ENCODE measurements at regions not wholly inside any gene's neighbourhood (a gene's known extent, or its start where the extent isn't known, plus 50 kb on each side); places are given as distances from the start of the nearest gene placed in this dataset.

GRCh38 chr11:69576069-69576782, 64.7 kb upstream of the CCND1 start:
- no peak for DNase-seq
- Histone ChIP-seq H4K8ac (ENCODE audit: low read depth, low read length) (no peak overlapping the region), H3K27ac (ENCODE audit: low read depth, low read length) (no peak overlapping the region), H2BK5ac (ENCODE audit: low read depth, low read length, poor library complexity) (no peak overlapping the region), H4K91ac (ENCODE audit: low read depth, low read length) (no peak overlapping the region), H2AK5ac (ENCODE audit: low read length) (no peak overlapping the region), H2BK120ac (ENCODE audit: insufficient read depth, low read length, poor library complexity) (no peak overlapping the region), H3K79me1 (ENCODE audit: low read length) (no peaks in the 10 kb centered on the region), H3K9ac (ENCODE audit: low read length) (peak overlapping the region; percentile 23), H2BK12ac (ENCODE audit: low read length) (no peak overlapping the region), H3K36me3 (ENCODE audit: control insufficient read depth in 1 of 2, insufficient read depth in 2 of 2, low read length in 2 of 2) (no peaks in the 10 kb centered on the region), H3K4ac (ENCODE audit: low read depth, low read length) (no peak overlapping the region), H3K27me3 (ENCODE audit: insufficient read depth, low read length) (no peaks in the 10 kb centered on the region), H3K4me2 (ENCODE audit: low read length) (no peak overlapping the region), H3K4me3 (ENCODE audit: low read depth, low read length) (no peak overlapping the region), H3K18ac (ENCODE audit: low read length) (no peak overlapping the region), H4K12ac (ENCODE audit: low read depth, low read length) (no peak overlapping the region), H3K14ac (ENCODE audit: low read length) (no peak overlapping the region), H3K23ac (ENCODE audit: low read length) (no peak overlapping the region), H3K4me1 (ENCODE audit: control insufficient read depth in 1 of 2, insufficient read depth in 2 of 2, low read length in 2 of 2) (peaks cover 4 to 5% of the 10 kb centered on the region in 2 experiments), H2AFZ (ENCODE audit: insufficient read depth, low read length, poor library complexity) (no peak overlapping the region), H3K79me2 (ENCODE audit: control insufficient read depth, insufficient read depth, low read length, poor library complexity) (no peaks in the 10 kb centered on the region), H3K9me3 (ENCODE audit: insufficient read depth, low read depth, low read length) (no peaks in the 10 kb centered on the region)
- no CpG with 5 or more reads among the region's 10 CpGs for WGBS (ENCODE audit: extremely low coverage, insufficient coverage, insufficient read length)

- DNase-seq = no peak
- Histone ChIP-seq H3K79me1 (ENCODE audit: low read length) (no peaks in the 10 kb centered on the region), H2BK5ac (ENCODE audit: low read depth, low read length, poor library complexity) (no peak overlapping the region), H3K18ac (ENCODE audit: low read length) (no peak overlapping the region), H3K27ac (ENCODE audit: low read depth, low read length) (no peak overlapping the region), H3K4me3 (ENCODE audit: low read depth, low read length) (no peak overlapping the region), H3K36me3 (ENCODE audit: control insufficient read depth in 1 of 2, insufficient read depth in 2 of 2, low read length in 2 of 2) (no peaks in the 10 kb centered on the region), H3K4ac (ENCODE audit: low read depth, low read length) (no peak overlapping the region), H2AK5ac (ENCODE audit: low read length) (no peak overlapping the region), H4K8ac (ENCODE audit: low read depth, low read length) (no peak overlapping the region), H2BK12ac (ENCODE audit: low read length) (no peak overlapping the region), H3K23ac (ENCODE audit: low read length) (no peak overlapping the region), H3K9ac (ENCODE audit: low read length) (no peak overlapping the region), H4K12ac (ENCODE audit: low read depth, low read length) (no peak overlapping the region), H2BK120ac (ENCODE audit: insufficient read depth, low read length, poor library complexity) (no peak overlapping the region), H3K27me3 (ENCODE audit: insufficient read depth, low read length) (no peaks in the 10 kb centered on the region), H3K4me2 (ENCODE audit: low read length) (no peak overlapping the region), H3K4me1 (ENCODE audit: control insufficient read depth in 1 of 2, insufficient read depth in 2 of 2, low read length in 2 of 2) (peaks cover 4 to 5% of the 10 kb centered on the region in 2 experiments), H3K14ac (ENCODE audit: low read length) (no peak overlapping the region), H4K91ac (ENCODE audit: low read depth, low read length) (no peak overlapping the region), H3K9me3 (ENCODE audit: insufficient read depth, low read depth, low read length) (no peaks in the 10 kb centered on the region), H3K79me2 (ENCODE audit: control insufficient read depth, insufficient read depth, low read length, poor library complexity) (no peaks in the 10 kb centered on the region), H2AFZ (ENCODE audit: insufficient read depth, low read length, poor library complexity) (no peak overlapping the region)
- WGBS (ENCODE audit: extremely low coverage, insufficient coverage, insufficient read length) = no CpG with 5 or more reads among the region's 5 CpGs
Observed at GRCh38 chr11:69578167-69578566, 62.8 kb upstream of the CCND1 start.

- H4K91ac ChIP-seq (ENCODE audit: low read depth, low read length) = no peak overlapping the region
- no peak overlapping the region for H4K8ac ChIP-seq (ENCODE audit: low read depth, low read length)
- no CpG with 5 or more reads among the region's 4 CpGs for WGBS (ENCODE audit: extremely low coverage, insufficient coverage, insufficient read length)
Observed at GRCh38 chr11:69580529-69580928, 60.4 kb upstream of the CCND1 start.

GRCh38 chr11:69582756-69583467, 58.0 kb upstream of the CCND1 start:
- no peak overlapping the region for H2AK5ac ChIP-seq (ENCODE audit: low read length)
- no CpG with 5 or more reads among the region's 5 CpGs for WGBS (ENCODE audit: extremely low coverage, insufficient coverage, insufficient read length)

More at GRCh38 chr11:69580529-69580928, 60.4 kb upstream of the CCND1 start:
- no peak overlapping the region for H3K14ac ChIP-seq (ENCODE audit: low read length)
- H2AK5ac ChIP-seq (ENCODE audit: low read length) = no peak overlapping the region
- no peak overlapping the region for H3K4ac ChIP-seq (ENCODE audit: low read depth, low read length)
- no peak overlapping the region for H3K18ac ChIP-seq (ENCODE audit: low read length)
- H3K36me3 ChIP-seq (ENCODE audit: control insufficient read depth in 1 of 2, insufficient read depth in 2 of 2, low read length in 2 of 2) = no peaks in the 10 kb centered on the region
- H3K79me2 ChIP-seq (ENCODE audit: control insufficient read depth, insufficient read depth, low read length, poor library complexity) = no peaks in the 10 kb centered on the region
- no peaks in the 10 kb centered on the region for H3K9me3 ChIP-seq (ENCODE audit: insufficient read depth, low read depth, low read length)
- no peak overlapping the region for H2BK5ac ChIP-seq (ENCODE audit: low read depth, low read length, poor library complexity)
- no peaks in the 10 kb centered on the region for H3K27me3 ChIP-seq (ENCODE audit: insufficient read depth, low read length)
- H2BK12ac ChIP-seq (ENCODE audit: low read length) = no peak overlapping the region
- no peak overlapping the region for H3K4me3 ChIP-seq (ENCODE audit: low read depth, low read length)
- H4K12ac ChIP-seq (ENCODE audit: low read depth, low read length) = no peak overlapping the region
- no peak overlapping the region for H3K23ac ChIP-seq (ENCODE audit: low read length)
- H3K79me1 ChIP-seq (ENCODE audit: low read length) = no peaks in the 10 kb centered on the region
- H2BK120ac ChIP-seq (ENCODE audit: insufficient read depth, low read length, poor library complexity) = no peak overlapping the region
- no peak overlapping the region for H3K27ac ChIP-seq (ENCODE audit: low read depth, low read length)
- peaks cover 4 to 5% of the 10 kb centered on the region in 2 experiments for H3K4me1 ChIP-seq (ENCODE audit: control insufficient read depth in 1 of 2, insufficient read depth in 2 of 2, low read length in 2 of 2)
- H3K4me2 ChIP-seq (ENCODE audit: low read length) = no peak overlapping the region
- no peak for DNase-seq
- H2AFZ ChIP-seq (ENCODE audit: insufficient read depth, low read length, poor library complexity) = no peak overlapping the region
- H3K9ac ChIP-seq (ENCODE audit: low read length) = no peak overlapping the region

More at GRCh38 chr11:69582756-69583467, 58.0 kb upstream of the CCND1 start:
- H3K4ac ChIP-seq (ENCODE audit: low read depth, low read length) = no peak overlapping the region
- H2BK120ac ChIP-seq (ENCODE audit: insufficient read depth, low read length, poor library complexity) = no peak overlapping the region
- no peak overlapping the region for H2AFZ ChIP-seq (ENCODE audit: insufficient read depth, low read length, poor library complexity)
- no peak overlapping the region for H3K14ac ChIP-seq (ENCODE audit: low read length)
- no peaks in the 10 kb centered on the region for H3K36me3 ChIP-seq (ENCODE audit: control insufficient read depth in 1 of 2, insufficient read depth in 2 of 2, low read length in 2 of 2)
- H3K4me2 ChIP-seq (ENCODE audit: low read length) = no peak overlapping the region
- no peaks in the 10 kb centered on the region for H3K79me2 ChIP-seq (ENCODE audit: control insufficient read depth, insufficient read depth, low read length, poor library complexity)
- no peaks in the 10 kb centered on the region for H3K9me3 ChIP-seq (ENCODE audit: insufficient read depth, low read depth, low read length)
- no peak overlapping the region for H3K18ac ChIP-seq (ENCODE audit: low read length)
- no peak overlapping the region for H2BK5ac ChIP-seq (ENCODE audit: low read depth, low read length, poor library complexity)
- no peak overlapping the region for H3K4me3 ChIP-seq (ENCODE audit: low read depth, low read length)
- H4K12ac ChIP-seq (ENCODE audit: low read depth, low read length) = no peak overlapping the region
- H3K27ac ChIP-seq (ENCODE audit: low read depth, low read length) = no peak overlapping the region
- H3K23ac ChIP-seq (ENCODE audit: low read length) = no peak overlapping the region
- H4K8ac ChIP-seq (ENCODE audit: low read depth, low read length) = no peak overlapping the region
- H3K4me1 ChIP-seq (ENCODE audit: control insufficient read depth in 1 of 2, insufficient read depth in 2 of 2, low read length in 2 of 2) = peaks cover 8% of the 10 kb centered on the region in 2 experiments
- no peak for DNase-seq
- H4K91ac ChIP-seq (ENCODE audit: low read depth, low read length) = no peak overlapping the region
- no peaks in the 10 kb centered on the region for H3K79me1 ChIP-seq (ENCODE audit: low read length)
- no peak overlapping the region for H2BK12ac ChIP-seq (ENCODE audit: low read length)
- no peaks in the 10 kb centered on the region for H3K27me3 ChIP-seq (ENCODE audit: insufficient read depth, low read length)
- no peak overlapping the region for H3K9ac ChIP-seq (ENCODE audit: low read length)

Data from trophoblast cell (in vitro differentiated cells and primary cell).